Stimulated activated CD4-positive, alpha-beta T cell treated with anti-CD3 and anti-CD28 coated beads, Interleukin-4, amount 100 ng/mL, for 48 hours (primary cell): ENCODE measurements at regions not wholly inside any gene's neighbourhood (a gene's known extent, or its start where the extent isn't known, plus 50 kb on each side); places are given as distances from the start of the nearest gene placed in this dataset.
"Not testable (repeated sequence)": the region's sequence is repeated elsewhere in the genome, so short reads cannot be mapped to it uniquely, and the experiment has no call there.

ENCODE experiments used
- DNase-seq, 2 donors: peaks; one replicate each; pipeline ENCODE4 v3.0.0-alpha.2; 2020; ENCODE audit warnings: low read depth in 2 of 2

DNA sequence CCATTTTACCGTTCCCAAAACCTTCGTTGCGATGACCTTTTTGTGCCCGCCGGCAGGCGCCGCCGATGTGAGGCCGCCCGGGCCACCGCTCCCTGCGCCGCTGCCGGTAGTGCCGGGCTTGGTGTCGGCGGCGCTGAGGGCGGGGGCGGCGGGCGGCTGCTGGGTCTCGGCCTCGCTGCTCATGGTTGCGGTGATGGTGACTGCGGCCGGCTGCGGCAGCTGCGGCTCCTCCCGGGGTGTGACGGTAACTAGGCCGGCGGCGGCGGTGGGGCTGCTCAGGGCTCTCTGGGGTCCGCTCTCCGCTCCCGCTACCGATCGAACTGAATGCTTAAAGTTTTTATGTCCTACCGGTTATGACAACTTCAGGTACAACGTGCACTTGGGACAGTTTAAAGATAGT is 472.6 kb upstream of the CCDC196 start:
- not testable (repeated sequence) for DNase-seq

DNA sequence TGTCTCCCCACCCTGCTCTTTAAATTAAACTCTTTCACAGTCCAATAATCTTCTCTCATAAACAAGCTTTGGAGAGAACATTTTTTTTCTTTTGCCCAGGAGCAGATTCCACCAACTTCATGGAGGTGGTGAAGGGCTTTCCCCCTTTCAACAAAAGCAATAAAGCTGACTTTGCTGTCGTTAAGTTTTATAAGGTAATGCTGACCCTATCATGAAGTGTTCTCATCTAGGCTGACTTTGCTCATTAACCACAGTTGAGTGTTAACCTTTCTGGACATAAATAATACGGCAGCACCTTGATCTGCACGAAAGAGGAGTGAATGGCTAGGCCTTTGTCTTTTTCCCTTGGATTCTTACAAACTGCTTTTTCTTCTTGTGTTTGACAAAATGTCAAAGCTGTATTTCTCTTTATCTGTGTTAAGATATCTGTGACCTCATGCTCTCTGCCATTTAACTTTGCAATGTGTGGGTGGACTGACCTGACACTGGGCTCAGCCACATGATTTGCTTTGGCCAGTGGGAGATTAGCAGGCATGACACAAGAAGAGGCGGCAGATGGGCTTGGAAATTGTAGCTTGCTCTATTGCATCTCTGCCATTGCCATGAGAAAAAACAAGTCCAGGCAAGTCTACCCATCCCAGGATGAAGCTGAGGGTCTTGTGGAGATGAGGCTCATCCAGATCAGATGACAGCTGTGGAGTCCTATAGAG is 470.9 kb upstream of the CCDC196 start:
- DNase-seq: no peak

DNA sequence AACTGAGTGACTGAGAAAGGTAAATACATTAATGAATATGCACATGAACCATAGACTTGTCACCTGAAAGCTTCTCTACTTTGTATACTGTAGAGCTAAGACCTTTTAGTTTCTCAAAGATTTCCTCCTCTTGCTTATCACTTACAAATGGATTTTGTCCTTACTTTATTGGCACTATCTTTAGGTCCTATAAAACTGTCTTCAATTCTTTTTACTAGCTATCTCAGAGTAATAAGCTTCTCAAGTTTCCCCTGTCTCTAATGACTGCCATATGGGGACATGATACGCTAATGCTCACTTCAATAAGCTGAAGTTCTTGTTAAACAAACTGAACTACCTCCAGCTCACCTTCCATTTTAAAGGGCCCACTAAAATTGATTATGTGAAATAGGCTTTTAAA is 468.2 kb upstream of the CCDC196 start:
- DNase-seq: no peak

DNA sequence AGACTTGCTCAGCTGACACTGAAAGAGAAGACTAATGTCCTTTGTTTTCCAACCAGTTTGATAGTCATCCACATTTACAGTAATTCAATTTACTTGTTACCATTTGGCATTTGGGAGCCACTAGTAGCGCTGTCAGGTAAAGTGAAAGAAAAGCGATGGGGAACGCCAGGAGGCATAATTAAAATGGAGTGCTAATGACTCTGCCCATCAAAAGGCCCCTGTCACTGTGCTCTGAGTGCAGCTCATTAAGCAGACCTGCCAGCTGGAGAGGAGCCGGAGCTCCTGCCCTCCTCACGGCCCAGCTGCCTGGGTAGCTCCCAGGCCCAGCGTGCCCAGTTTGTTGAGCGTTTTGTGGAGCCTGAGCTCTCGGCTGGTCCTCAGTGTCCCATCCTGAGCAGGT is 463.6 kb upstream of the CCDC196 start:
- no peak for DNase-seq

DNA sequence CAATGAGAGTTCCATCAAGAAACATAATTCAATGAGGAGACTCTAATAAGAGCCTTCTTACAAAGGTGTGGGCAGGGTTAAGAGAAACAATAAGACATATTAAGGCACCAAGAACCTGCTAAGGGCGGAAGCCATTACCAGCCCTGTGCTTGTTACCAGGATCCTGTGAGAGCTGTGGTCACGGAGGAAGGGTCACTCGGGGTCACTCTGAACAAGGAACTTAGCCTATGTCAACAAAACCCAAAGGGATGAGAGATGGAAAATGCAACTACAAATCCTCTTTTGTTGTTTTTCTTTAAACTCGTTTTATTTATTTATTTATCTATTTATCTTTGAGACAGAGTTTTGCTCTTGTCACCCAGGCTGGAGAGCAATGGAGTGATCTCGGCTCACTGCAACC is 460.4 kb upstream of the CCDC196 start:
- no peak for DNase-seq

DNA sequence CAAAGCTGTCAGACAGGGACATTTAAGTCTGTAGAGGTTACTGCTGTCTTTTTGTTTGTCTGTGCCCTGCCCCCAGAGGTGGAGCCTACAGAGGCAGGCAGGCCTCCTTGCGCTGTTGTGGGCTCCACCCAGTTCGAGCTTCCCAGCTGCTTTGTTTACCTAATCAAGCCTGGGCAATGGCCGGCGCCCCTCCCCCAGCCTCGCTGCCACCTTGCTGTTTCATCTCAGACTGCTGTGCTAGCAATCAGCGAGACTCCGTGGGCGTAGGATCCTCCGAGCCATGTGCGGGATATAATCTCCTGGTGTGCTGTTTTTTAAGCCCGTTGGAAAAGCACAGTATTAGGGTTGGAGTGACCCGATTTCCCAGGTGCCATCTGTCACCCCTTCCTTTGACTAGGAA is 454.2 kb upstream of the CCDC196 start:
- not testable (repeated sequence) for DNase-seq

DNA sequence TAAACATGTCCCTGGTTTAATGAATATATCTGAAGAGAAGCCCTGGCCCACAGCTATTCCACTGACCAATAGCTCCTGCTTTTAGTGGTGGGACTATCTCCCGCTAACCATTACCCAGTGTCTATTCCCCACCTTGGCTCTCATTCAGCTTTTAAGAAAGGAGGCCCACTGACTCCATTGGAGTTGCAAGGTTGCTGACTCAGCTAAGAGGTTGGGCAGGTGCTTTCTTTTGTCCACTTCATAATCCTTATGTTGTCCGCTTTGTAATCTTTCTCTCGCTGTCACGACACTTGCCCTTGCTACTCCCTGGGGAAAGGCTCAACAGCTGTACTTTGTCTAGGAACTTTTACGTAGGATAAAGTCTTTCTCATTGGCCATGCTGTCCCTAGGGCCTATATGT is 453.4 kb upstream of the CCDC196 start:
- no peak for DNase-seq

DNA sequence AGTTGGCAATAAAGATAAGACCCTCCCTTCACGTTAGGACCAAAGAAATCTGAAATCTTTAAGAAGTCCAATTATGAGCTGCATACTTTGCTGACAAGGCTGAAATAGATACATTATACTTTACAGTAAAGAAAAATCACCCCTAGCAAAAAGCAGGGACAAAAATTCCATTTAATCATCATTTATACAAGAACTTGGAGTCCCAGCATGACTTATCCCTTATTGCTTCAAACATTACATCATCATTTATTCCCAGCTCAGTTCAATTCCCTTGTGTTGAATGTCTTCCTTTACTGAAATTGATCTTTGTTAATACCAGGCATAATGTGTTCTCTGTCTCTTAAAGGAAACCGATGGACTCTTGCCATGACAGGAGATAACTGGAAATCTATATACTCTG is 449.6 kb upstream of the CCDC196 start:
- no peak for DNase-seq

DNA sequence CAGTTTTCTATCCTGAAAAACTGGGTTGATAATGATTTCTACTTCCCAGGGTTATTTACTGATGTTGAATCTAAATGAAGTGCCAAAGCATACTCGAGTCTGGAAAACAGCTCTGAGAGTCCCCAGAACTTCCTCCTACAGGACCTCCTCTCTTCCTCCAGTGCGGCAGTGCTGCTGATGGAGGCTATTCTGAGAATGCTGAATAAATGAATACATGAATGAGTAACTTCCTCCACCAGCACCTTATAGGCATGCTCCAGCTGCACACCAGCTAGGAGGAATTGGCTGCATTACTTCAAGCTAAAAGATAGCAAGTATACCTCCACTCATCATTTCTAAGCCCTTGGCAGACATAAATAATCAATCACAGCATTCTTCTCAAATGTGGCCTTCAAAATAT is 448.8 kb upstream of the CCDC196 start:
- DNase-seq: no peak

DNA sequence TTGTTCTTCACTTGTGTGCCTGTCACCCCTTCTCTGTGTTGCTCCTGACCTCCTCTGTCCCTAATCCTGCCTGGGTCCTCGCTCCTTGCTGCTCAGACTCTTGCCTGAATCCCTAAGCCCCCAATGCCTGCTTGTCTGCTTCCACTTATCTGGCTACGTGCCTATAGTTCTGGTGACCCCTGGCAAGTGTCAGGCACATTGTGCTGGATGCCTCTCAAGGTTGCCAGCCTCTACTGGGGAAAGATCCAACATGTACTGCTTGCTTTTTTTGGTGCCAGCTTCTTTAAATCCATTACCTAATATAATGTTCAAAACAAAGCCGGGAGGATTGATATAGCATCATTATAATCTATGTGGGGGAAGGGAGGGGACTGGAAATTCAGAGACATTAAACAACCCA is 448.0 kb upstream of the CCDC196 start:
- no peak for DNase-seq

DNA sequence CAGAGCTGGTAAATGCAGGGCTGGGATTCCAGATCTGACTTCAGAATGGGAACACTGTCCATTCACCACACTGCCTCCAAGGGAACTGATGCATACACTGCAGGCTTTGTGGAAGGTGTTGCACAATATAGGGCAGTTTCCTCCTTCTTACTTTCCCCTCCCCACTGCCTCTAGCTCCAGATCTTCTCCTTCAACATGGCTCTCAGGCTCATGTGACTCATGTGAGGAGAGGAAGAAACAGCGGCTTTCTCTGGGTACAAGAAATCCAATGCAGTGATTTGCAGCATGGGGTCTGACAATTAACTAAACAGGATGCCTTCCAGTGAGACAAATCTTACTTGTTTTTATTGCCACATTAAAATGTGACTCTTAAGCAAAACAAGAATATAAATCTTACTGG is 447.6 kb upstream of the CCDC196 start:
- no peak for DNase-seq

DNA sequence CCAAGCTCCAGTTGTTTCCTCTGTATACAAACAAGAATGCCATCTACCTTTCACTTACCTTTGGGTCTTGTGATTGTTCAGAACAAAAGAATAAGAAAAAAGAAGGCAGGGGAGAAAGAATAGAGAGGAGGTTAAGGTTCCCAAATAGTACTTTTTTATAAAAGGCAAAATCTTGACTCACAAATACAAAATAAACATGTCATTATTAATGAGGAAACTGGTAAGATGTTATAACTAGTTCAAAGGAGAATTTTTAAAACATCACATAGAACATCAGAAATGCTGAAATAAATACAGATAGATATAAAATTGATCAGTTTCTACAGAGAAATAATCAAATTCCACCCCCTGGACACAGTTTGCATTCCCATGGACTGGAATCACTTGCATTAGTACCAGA is 446.7 kb upstream of the CCDC196 start:
- DNase-seq: no peak

DNA sequence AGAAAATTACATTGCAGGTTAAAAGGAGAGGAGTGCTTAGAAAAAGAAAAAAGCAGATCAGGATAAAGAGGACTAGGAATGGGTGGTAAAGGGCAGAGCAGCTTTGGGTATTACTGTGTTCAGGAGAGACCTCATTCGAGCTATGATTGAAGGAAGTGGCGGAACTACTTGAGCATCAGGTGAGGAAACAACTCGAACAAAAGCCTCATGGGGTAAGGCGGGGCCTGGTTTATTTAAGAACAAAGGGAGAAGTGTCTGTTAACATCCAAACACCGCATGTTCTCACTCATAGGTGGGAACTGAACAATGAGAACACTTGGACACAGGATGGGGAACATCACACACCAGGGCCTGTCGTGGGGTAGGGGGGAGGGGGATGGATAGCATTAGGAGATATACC is 444.6 kb upstream of the CCDC196 start:
- DNase-seq: no peak

DNA sequence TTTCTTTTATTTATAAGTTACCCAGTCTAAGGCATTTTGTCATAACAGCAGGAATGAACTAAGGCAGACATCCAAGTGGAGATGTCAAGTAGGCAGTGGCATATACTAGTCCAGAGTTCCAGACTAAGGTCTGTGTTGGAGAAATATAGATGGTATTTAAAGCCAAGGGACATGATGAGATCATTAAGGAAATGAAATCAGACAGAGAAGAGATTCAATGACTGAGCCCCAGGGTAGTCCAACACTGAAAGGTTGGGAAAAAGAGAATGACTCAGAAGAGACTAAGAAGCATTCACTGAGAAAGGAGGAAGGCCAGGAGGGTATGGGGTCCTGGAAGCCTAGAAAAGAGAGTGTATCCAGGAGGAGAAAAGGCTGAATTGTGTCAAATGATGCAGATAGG is 442.2 kb upstream of the CCDC196 start:
- no peak for DNase-seq

DNA sequence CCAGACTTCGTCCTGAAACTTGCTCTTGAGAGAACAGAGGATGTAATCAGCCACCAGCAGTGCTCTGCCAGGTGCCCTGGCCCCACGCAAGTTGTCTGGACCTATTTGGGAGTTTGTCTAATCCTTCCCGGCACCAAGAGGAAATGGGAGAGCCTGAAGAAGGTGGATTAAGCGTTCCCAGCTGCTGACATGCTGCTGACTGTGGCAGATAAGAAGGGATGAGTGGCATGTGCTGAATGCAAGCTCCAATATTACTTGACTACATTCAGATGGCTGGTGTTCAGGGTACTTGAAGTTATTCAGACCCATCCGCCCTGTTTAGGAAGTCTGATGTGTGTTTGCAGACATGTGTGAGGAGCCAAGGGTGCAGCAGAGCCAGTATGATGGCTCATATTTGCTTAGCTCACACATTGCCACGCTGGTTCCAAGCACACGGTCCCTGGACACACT is 440.6 kb upstream of the CCDC196 start:
- DNase-seq: no peak

DNA sequence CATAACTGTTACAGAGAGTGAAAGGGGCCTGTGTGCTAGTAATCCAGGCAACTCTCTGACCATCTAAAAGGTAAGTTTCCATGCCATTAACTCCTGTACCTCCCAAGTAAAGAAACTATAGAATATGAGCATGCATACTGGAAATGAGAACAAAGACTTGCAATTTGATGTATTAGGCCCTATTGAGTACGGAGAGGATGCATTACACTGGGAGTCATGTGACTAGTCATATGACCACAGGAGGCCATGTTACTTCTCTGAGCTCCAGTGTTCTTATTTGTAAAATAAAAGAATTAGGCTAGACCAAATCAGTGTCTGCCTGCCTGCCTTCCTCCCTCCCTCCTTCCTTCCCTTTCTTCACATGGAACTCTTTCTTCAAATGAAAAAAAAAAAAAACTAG is 440.1 kb upstream of the CCDC196 start:
- no peak for DNase-seq

DNA sequence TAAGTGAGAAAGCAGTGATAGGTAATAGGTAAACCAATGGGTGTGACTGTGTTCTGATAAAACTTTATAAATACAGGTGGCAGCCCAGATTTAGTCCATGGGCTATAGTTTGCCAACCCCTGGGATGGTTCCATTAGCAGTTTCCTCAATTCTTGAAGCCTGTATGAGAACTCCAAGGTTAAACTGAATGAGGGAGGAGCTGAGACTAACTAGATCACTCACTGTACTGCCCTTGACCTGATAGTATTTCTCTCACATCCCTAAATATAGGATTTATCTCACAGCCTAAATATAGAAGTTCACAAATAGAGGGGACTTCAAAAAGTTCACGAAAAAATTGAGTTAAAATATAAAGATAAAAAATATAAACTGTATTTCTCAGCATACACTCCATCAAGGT is 439.6 kb upstream of the CCDC196 start:
- no peak for DNase-seq

DNA sequence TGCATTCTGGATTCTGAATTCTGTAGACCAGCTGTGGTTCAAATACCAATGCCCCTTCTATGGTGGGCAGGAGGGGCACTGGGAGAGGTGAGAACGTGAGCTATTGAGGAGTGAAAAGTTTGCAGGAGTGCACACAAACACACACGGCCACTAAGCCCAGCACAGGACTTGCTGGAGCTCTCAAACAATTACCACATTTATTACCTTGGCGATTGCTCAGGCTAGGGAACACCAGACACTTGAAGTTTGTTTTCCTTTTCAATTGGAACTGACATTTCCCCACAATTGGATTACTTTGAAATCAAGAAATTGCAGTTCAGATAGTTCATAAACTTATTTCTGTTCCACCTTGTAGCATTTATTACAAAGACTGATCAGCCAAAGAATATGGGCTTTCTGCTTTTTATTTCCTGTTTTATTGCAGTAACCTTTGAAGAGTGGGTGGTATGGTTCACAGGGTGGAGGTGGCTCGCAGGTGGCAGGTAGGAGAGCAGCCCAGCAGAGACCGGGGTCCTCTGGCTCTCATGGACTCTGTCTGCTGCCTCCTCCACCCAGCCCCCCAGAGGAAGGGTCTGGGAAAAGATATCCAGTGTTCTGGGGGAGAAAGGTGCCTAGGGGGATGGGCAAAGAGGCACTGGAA is 429.8 kb upstream of the CCDC196 start:
- DNase-seq: no peak

DNA sequence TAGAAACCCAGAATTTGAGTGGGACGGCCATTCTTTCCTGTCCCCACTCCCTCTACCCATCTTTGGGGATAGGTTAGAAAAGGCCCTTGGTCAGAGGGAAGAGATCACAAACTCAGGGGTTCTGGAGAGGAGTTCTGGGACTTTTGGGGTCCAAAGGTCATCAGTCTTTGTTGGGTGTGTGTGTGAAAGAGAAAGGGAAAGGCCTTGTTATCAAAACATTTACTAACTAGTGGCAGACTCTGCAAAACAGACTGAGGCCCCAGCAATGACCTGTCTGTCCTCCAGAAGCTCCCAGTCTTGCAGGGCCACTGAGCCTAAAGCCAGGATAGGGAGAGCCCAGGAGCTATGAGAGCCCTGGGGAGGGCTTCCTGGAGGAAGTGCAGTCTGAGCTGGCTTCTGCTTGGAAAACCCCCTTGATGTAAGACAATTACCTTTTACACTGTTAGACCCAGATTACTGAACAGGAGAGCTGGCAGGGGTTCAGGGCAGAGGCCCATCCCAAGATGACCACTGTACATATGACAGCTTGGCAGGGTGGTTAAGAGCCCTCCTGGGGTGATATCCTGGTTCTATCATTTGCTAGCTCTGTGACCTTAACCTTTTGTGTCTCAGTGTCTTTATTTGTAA is 429.1 kb upstream of the CCDC196 start:
- DNase-seq: no peak

DNA sequence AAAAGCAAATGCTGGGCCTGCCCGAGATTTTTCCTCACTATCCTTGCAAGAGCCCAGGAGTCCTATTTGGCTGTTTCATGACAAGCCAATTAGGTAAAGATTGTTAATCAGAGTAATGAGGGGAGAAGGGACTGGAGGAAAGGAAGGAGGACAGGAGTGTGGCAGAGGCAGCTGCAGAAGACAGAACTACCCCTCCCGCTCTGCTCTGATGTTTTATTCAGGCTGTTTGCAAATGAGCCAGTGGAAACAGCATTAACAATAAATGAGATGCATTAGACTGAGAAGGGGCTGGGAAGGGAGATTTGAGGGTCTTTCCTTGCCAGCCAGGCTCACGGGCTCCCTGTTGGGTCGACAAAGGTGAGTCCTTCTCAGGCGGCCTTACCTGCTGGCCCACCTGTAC is 421.0 kb upstream of the CCDC196 start:
- DNase-seq: no peak

DNA sequence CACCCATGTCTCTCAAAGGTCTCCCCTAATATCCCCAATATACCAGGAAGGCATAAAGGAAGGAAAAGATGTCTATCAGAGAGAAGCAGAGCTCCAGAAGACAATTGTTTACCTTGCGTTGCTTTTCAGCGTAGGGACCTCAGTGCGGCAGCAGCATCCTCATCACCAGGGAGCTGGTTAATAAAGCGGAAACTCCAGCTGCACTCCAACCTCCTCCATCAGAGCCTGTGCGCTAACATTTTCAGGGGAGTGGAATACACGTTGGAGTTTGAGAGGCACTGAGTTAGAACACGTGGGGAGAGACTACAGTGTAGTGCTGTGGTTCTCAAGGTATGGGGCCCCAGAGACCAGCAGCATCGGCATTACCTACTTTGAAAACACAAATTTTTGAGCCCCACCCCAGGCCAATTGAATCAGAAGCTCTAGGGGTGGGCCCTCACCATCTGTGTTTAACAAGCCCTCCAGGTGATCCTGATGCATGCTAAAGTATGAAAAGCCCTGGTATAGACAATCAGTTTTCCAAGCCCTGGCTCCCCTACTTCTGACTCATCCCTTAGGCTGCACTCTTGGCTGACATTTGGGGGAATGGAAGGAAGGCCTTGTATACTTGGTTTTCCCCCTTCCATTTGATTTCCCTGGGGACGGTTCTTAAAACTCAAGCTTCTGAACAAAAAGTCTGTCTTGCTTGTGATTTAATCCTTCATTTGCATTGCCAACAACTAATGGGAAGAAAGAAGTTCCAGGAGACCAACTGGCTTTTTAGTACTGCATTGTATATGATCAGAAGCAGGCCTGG is 419.0 kb upstream of the CCDC196 start:
- DNase-seq: no peak

DNA sequence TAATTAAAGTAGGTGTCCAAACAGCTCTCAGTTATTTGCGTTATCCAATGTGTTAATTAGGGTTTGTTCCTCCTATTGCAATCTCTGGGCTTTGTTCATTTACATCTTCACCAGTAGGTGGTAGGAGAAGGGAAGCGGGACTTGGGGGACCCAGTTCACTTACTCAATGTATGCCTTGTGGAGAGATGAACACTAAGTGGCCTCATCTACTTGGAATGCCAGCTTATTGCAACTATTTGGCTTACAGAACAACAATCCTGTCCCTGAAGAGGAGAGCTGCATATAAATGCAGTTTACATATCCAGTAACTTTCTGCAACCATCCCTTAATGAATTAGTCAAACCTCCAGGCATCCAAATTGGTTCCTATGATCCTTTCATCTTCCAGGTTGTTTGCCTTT is 417.1 kb upstream of the CCDC196 start:
- no peak for DNase-seq
